K562 (cell line): ENCODE measurements at regions not wholly inside any gene's neighbourhood (a gene's known extent, or its start where the extent isn't known, plus 50 kb on each side); places are given as distances from the start of the nearest gene placed in this dataset.

ENCODE experiments used
- BRCA1 ChIP-seq, 2 experiments: fragments of 450-650 bp in 1 of 2; sonication (generic) in 1 of 2; formaldehyde crosslinking in 1 of 2; IDR thresholded peaks; 2 replicates each; pipeline versions ENCODE4 v1.5.0 to v1.6.1; 2017 to 2020; ENCODE audit warnings: mild to moderate bottlenecking in 1 of 2, missing genetic modification reagents in 1 of 2
- MGA ChIP-seq: fragments of 450-650 bp; IDR thresholded peaks from 2 replicates; pipeline ENCODE4 v1.6.1; 2016; ENCODE audit warnings: mild to moderate bottlenecking, moderate library complexity
- PHB ChIP-seq: fragments of 250-450 bp; sonication (Bioruptor Pico); IDR thresholded peaks from 2 replicates; pipeline ENCODE4 v1.5.0; 2021
- SMARCA5 ChIP-seq: fragments of 450-650 bp; IDR thresholded peaks from 2 replicates; pipeline ENCODE4 v1.6.1; 2016
- THRA ChIP-seq: fragments of 450-650 bp; IDR thresholded peaks from 2 replicates; pipeline ENCODE4 v1.6.1; 2017; ENCODE audit warnings: mild to moderate bottlenecking, moderate library complexity
- ZNF253 ChIP-seq: fragments of 250-450 bp; sonication (Bioruptor Pico); conservative IDR thresholded peaks from 2 replicates; pipeline ENCODE4 v1.6.1; 2021; ENCODE audit warnings: mild to moderate bottlenecking

- TF ChIP-seq THRA = no peak
- no peak for TF ChIP-seq BRCA1 (IDR thresholded peaks at IDR 0.05)
- TF ChIP-seq BRCA1 (CRISPR knock-in tag; IDR thresholded peaks at IDR 0.05) = no peak
- TF ChIP-seq ZNF253 (CRISPR knock-in tag) = no peak
- no peak for TF ChIP-seq PHB
- TF ChIP-seq MGA = no peak
- TF ChIP-seq SMARCA5 = no peak
These were observed 278.8 kb downstream of the SLITRK6 start (continued) for GRCh38 chr13:85520445-85520844.
